ENCODE measurements at regions not wholly inside any gene's neighbourhood (a gene's known extent, or its start where the extent isn't known, plus 50 kb on each side); places are given as distances from the start of the nearest gene placed in this dataset.
"Not testable (repeated sequence)": the region's sequence is repeated elsewhere in the genome, so short reads cannot be mapped to it uniquely, and the experiment has no call there.

DNA sequence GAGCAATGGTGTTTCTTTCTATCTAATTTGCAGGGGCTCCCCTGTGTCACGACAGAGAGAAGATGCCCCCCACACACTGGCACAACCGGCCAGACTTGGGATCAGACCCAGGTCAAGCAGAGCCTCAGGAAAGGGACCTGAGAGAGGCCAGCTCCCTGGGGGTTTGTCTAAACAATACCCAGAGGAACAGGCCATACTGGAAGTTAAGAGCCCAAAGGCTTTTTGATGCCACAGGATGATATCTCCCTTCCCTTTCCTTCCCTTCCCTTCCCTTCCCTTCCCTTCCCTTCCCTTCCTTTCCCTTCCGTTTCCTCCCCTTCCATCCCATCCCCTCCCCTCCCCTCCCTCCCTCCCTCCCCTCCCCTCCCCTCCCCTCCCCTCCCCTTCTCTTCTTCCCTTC lies 139.2 kb downstream of the ARL4C start:
- Histone ChIP-seq H3K27me3 (no peaks in the 10 kb centered on the region), H3K9me3 (no peaks in the 10 kb centered on the region), H3K4me1 (no peaks in the 10 kb centered on the region), H3K27ac (no peak overlapping the region), H3K4me3 (no peak overlapping the region), H3K36me3 (replicated peaks in 1 of 2; ENCODE audit: insufficient read depth in 1 of 2, low read depth in 2 of 2) (no peaks in the 10 kb centered on the region)
- intact Hi-C loops (cut with DNase I) = no loop called here
- WGBS, 2 donors = 70 to 92% methylated on average over 2 of the region's 3 CpGs
- TF ChIP-seq CTCF (IDR thresholded peaks at IDR 0.05) (no peak), POLR2A (IDR thresholded peaks at IDR 0.05) (no peak)
- ATAC-seq = no peak
- no peak for DNase-seq

DNA sequence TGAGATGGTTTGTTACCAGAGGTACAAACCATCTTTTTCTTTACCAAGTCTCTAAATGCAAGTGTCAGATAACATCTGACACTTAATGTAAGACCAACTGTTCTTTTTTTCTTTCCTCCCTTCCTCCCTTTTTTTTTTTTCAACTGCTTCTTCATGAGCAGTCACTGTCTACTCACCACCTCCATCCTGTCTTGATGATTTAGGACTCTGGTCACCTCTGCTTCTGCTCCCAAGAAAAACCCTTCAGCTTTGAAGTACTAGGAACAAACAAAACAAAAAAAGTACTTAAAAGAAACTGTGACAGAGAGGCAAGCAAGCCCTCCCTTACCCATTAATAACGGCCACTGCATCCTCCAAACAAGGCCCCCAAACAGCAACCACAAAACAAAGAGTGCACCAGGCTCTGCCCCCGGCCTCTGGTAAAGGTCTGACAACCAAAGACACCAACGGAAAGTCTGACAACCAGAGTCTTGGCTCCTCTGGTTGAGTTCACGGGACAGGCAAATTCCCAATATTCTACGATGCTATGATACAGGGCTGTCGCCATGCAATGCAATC lies 141.0 kb downstream of the ARL4C start:
- WGBS, 2 donors = 45 to 59% methylated on average over 6 of the region's 6 CpGs
- DNase-seq = no peak

GRCh38 chr2:234355021-234355720 lies 141.7 kb downstream of the ARL4C start:
- Histone ChIP-seq H3K27ac (no peak overlapping the region), H3K36me3 (replicated peaks in 1 of 2; ENCODE audit: insufficient read depth in 1 of 2, low read depth in 2 of 2) (no peaks in the 10 kb centered on the region), H3K4me1 (no peaks in the 10 kb centered on the region), H3K4me3 (no peak overlapping the region), H3K9me3 (no peaks in the 10 kb centered on the region), H3K27me3 (no peaks in the 10 kb centered on the region)
- intact Hi-C loops (cut with DNase I) = no loop called here
- ATAC-seq (no peak), DNase-seq (no peak)
- 57 to 63% methylated on average over 10 to 12 of the region's 12 CpGs for WGBS, 2 donors
- no peak for TF ChIP-seq CTCF (IDR thresholded peaks at IDR 0.05)
- TF ChIP-seq POLR2A (IDR thresholded peaks at IDR 0.05) = no peak

More for the DNA sequence above, 141.0 kb downstream of the ARL4C start:
- intact Hi-C loops (cut with DNase I) = no loop called here
- H3K36me3 ChIP-seq (replicated peaks in 1 of 2; ENCODE audit: insufficient read depth in 1 of 2, low read depth in 2 of 2) = no peaks in the 10 kb centered on the region
- H3K9me3 ChIP-seq = no peaks in the 10 kb centered on the region
- H3K27me3 ChIP-seq = no peaks in the 10 kb centered on the region
- H3K4me1 ChIP-seq = no peaks in the 10 kb centered on the region
- H3K27ac ChIP-seq = no peak overlapping the region
- ATAC-seq = no peak
- TF ChIP-seq POLR2A (IDR thresholded peaks at IDR 0.05) = no peak
- no peak overlapping the region for H3K4me3 ChIP-seq

DNA sequence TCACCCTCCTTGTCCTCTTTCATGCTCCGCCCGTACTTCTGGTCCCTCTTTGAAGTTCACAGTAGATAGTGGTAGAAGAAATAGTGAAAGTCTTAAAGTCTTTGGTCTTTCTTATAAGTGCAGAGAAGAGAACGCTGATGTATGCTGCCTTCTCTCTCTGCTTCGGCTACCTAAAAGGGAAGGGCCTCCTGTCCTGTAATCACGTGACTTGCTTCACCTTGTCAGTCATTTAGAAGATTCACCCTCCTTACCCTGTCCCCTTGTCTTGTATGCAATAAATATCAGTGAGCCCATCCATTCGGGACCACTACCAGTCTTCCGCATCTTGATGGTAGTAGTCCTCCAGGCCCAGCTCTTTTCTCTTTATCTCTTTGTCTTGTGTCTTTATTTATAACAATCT lies 144.6 kb downstream of the ARL4C start:
- DNase-seq (no peak), ATAC-seq (no peak)
- H3K36me3 ChIP-seq (replicated peaks in 1 of 2; ENCODE audit: insufficient read depth in 1 of 2, low read depth in 2 of 2) = no peaks in the 10 kb centered on the region
- H3K27me3 ChIP-seq = no peaks in the 10 kb centered on the region
- H3K9me3 ChIP-seq = no peaks in the 10 kb centered on the region
- 92% methylated on average over 7 of the region's 7 CpGs for WGBS, 2 donors
- H3K27ac ChIP-seq = no peak overlapping the region
- intact Hi-C loops (cut with DNase I) = no loop called here
- no peak for TF ChIP-seq CTCF (IDR thresholded peaks at IDR 0.05)
- no peak for TF ChIP-seq POLR2A (IDR thresholded peaks at IDR 0.05)
- H3K4me1 ChIP-seq = no peaks in the 10 kb centered on the region
- H3K4me3 ChIP-seq = no peak overlapping the region

DNA sequence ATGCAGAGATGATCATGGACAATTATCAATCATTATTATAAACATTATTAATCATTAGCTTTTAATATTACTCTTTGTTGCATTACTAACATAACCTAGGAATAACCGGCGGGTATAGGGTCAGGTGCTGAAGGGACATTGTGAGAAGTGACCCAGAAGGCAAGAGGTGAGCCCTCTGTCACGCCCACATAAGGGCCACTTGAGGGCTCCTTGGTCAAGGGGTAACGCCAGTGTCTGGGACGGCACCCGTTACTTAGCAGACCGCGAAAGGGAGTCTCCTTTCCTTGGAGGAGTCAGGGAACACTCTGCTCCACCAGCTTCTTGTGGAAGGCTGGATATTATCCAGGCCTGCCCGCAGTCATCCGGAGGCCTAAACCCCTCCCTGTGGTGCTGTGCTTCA lies 145.0 kb downstream of the ARL4C start:
- DNase-seq; H3K36me3 ChIP-seq (replicated peaks in 1 of 2; ENCODE audit: insufficient read depth in 1 of 2, low read depth in 2 of 2); H3K4me3 ChIP-seq; H3K4me1 ChIP-seq; H3K9me3 ChIP-seq; H3K27me3 ChIP-seq; H3K27ac ChIP-seq; ATAC-seq; intact Hi-C loops (cut with DNase I): not testable (repeated sequence)
- WGBS, 2 donors = 92 to 96% methylated on average over 10 of the region's 10 CpGs

GRCh38 chr2:234348081-234348480 lies 148.8 kb downstream of the ARL4C start:
- H3K4me1 ChIP-seq = no peaks in the 10 kb centered on the region
- 70 to 84% methylated on average over 9 of the region's 9 CpGs for WGBS, 2 donors
- H3K9me3 ChIP-seq = no peaks in the 10 kb centered on the region
- no peak for ATAC-seq
- no peaks in the 10 kb centered on the region for H3K27me3 ChIP-seq
- intact Hi-C loops (cut with DNase I) = no loop called here
- H3K36me3 ChIP-seq (replicated peaks in 1 of 2; ENCODE audit: insufficient read depth in 1 of 2, low read depth in 2 of 2) = no peaks in the 10 kb centered on the region
- TF ChIP-seq CTCF (IDR thresholded peaks at IDR 0.05) (no peak), POLR2A (IDR thresholded peaks at IDR 0.05) (no peak)
- DNase-seq = peak in 1 of 4 donors; percentile 25
- no peak overlapping the region for H3K27ac ChIP-seq
- H3K4me3 ChIP-seq = no peak overlapping the region

Measured in body of pancreas (tissue), 4 donors.